GM23248 (cell line): ENCODE measurements at regions not wholly inside any gene's neighbourhood (a gene's known extent, or its start where the extent isn't known, plus 50 kb on each side); places are given as distances from the start of the nearest gene placed in this dataset.

Source experiments
- EZH2 ChIP-seq: fragments of 200-600 bp; sonication (generic); IDR thresholded peaks from 2 replicates; pipeline ENCODE4 v1.6.1; 2018; ENCODE audit warnings: antibody characterized with exemption, mild to moderate bottlenecking; ENCODE audit not compliant: insufficient read depth, poor library complexity, severe bottlenecking
- EZH2phosphoT487 ChIP-seq: fragments of 200-600 bp; sonication (generic); IDR thresholded peaks from 2 replicates; pipeline ENCODE4 v1.6.1; 2018; ENCODE audit warnings: antibody characterized with exemption, moderate library complexity, mild to moderate bottlenecking, low read depth; ENCODE audit not compliant: insufficient read depth

- TF ChIP-seq EZH2 (no peak), EZH2phosphoT487 (no peak)
Observed at GRCh38 chr3:72601983-72602750, 246.1 kb downstream of the SHQ1 start.
